WTC11 (cell line): ENCODE measurements at regions not wholly inside any gene's neighbourhood (a gene's known extent, or its start where the extent isn't known, plus 50 kb on each side); places are given as distances from the start of the nearest gene placed in this dataset.
"Not testable (repeated sequence)": the region's sequence is repeated elsewhere in the genome, so short reads cannot be mapped to it uniquely, and the experiment has no call there.

Experiments used
- TP53 ChIP-seq: sonication (generic); formaldehyde crosslinking; IDR thresholded peaks from 2 replicates; pipeline ENCODE4 v1.8.1; 2023; ENCODE audit warnings: mild to moderate bottlenecking, missing genetic modification reagents
- TF ChIP-seq, protein P1 (sequence below): fragments of 200-600 bp; IDR thresholded peaks from 2 replicates; pipeline ENCODE4 v1.8.0; 2022; ENCODE audit warnings: antibody characterized with exemption

DNA sequence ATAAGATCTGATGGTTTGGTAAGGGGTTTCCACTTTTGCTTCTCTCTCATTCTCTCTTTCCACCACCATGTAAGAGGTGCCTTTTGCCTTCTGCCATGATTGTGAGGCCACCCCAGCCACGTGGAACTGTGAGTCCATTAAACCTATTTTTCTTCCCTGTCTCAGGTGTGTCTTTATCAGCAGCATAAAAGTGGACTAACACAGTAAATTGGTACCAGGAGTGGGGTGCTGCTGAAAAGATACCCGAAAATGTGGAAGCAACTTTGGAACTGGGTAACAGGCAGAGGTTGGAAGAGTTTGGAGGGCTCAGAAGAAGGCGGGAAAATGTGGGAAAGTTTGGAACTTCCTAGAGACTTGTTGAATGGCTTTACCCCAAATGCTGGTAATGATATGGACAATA, 226.4 kb upstream of the MSX2 start:
- TF ChIP-seq, protein P1, sequence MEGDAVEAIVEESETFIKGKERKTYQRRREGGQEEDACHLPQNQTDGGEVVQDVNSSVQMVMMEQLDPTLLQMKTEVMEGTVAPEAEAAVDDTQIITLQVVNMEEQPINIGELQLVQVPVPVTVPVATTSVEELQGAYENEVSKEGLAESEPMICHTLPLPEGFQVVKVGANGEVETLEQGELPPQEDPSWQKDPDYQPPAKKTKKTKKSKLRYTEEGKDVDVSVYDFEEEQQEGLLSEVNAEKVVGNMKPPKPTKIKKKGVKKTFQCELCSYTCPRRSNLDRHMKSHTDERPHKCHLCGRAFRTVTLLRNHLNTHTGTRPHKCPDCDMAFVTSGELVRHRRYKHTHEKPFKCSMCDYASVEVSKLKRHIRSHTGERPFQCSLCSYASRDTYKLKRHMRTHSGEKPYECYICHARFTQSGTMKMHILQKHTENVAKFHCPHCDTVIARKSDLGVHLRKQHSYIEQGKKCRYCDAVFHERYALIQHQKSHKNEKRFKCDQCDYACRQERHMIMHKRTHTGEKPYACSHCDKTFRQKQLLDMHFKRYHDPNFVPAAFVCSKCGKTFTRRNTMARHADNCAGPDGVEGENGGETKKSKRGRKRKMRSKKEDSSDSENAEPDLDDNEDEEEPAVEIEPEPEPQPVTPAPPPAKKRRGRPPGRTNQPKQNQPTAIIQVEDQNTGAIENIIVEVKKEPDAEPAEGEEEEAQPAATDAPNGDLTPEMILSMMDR = not testable (repeated sequence)
- not testable (repeated sequence) for TF ChIP-seq TP53 (CRISPR knock-in tag)
